SK-N-MC (cell line): ENCODE measurements at regions not wholly inside any gene's neighbourhood (a gene's known extent, or its start where the extent isn't known, plus 50 kb on each side); places are given as distances from the start of the nearest gene placed in this dataset.
"Not testable (repeated sequence)": the region's sequence is repeated elsewhere in the genome, so short reads cannot be mapped to it uniquely, and the experiment has no call there.

Source experiments
- DNase-seq: peaks from one replicate; pipeline ENCODE4 v3.0.0-alpha.2; 2011; ENCODE audit warnings: low read depth, low spot score
- H3K27ac ChIP-seq: fragments of 200-600 bp; sonication (generic); 2 replicates; pipeline ENCODE4 v1.5.1; 2016; ENCODE audit warnings: mixed run types
- H3K36me3 ChIP-seq: fragments of 200-600 bp; sonication (generic); 2 replicates; pipeline ENCODE4 v1.6.1; 2017; ENCODE audit warnings: antibody characterized with exemption, low read length, mixed read lengths; ENCODE audit not compliant: insufficient read depth
- H3K4me3 ChIP-seq: fragments of 200-600 bp; sonication (generic); 2 replicates; pipeline ENCODE4 v1.5.1; 2016
- H3K9ac ChIP-seq: fragments of 200-600 bp; sonication (generic); 2 replicates; pipeline ENCODE4 v1.8.0; 2017; ENCODE audit warnings: mixed run types, mixed read lengths; ENCODE audit not compliant: insufficient read length
- H3K9me3 ChIP-seq: fragments of 200-600 bp; sonication (generic); 2 replicates; pipeline ENCODE4 v1.6.1; 2017; ENCODE audit warnings: low read depth, mild to moderate bottlenecking, antibody characterized with exemption, low read length, moderate library complexity, mixed read lengths
- FOXP2 ChIP-seq: optimal IDR thresholded peaks from 2 replicates; pipeline ENCODE3; 2011; ENCODE audit warnings: mild to moderate bottlenecking, moderate library complexity; ENCODE audit not compliant: insufficient read depth; ENCODE audit errors: extremely low read length, control extremely low read depth
- POLR2AphosphoS5 ChIP-seq: IDR thresholded peaks from 2 replicates; pipeline ENCODE4 v1.6.1; 2012; ENCODE audit warnings: mild to moderate bottlenecking, low read depth, low read length, borderline replicate concordance

DNA sequence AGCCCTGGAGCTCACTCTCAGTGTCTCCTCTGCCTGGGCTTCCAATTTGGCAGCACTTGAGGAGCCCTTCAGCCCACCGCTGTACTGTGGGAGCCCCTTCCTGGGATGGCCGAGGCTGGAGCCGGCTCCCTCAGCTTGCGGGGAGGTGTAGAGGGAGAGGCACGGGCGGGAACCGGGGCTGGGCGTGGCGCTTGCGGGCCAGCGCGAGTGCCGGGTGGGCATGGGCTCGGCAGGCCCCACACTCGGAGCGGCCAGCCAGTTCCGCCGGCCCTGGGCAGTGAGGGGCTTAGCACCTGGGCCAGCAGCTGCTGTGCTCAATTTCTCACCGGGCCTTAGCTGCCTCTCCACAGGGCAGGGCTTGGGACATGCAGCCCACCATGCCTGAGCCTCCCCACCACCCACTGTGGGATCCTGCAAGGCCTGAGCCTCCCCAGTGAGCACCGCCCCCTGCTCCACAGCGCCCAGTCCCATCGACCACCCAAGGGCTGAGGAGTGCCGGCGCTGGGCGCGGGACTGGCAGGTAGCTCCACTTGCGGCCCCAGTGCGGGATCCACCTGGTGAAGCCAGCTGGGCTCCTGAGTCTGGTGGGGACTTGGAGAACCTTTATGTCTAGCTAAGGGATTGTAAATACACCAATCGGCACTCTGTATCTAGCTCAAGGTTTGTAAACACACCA, 65.1 kb upstream of the ROPN1B start:
- H3K9ac ChIP-seq, H3K4me3 ChIP-seq, H3K36me3 ChIP-seq: not testable (repeated sequence)

DNA sequence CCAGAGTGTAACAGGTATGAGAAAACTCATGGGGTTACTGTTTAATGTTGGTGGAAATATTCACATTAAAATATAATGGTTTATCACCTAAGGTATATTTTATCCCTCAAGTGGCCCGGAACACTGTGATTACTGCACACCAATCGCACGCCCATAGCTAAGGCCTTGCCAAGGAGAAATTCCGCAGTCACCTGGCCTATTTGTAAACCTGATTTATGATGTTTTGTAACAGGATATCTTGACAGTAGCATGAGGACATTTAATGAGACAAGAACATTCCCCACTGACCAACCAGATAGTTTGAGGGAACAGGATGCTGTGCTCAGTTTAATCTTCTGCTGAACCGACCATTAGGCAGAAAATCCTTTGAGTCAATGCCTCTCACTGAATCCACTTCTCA, 61.7 kb upstream of the ROPN1B start:
- H3K9ac ChIP-seq, H3K9me3 ChIP-seq, H3K27ac ChIP-seq, H3K36me3 ChIP-seq, H3K4me3 ChIP-seq, DNase-seq: not testable (repeated sequence)

More for the DNA sequence above, 65.1 kb upstream of the ROPN1B start:
- H3K9me3 ChIP-seq, H3K27ac ChIP-seq, DNase-seq: not testable (repeated sequence)

DNA sequence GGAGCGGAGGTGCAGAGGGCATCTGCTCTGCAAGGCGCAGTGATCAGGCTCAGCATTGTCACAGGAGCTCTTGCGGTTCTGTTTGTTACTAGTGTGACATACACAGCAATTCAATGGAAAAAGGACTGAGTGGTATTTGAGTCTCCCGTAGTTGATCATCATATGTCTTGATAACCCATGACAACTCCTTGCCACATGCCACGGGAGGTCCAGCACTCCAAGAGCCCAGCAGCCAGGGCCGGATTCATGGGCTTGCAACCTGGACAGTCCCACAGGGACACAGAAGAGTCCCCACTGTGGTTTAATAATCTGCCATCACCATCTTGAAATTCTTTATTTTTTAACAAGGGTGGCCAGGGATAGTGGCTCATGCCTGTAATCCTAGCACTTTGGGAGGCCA, 58.1 kb upstream of the ROPN1B start:
- H3K4me3 ChIP-seq, H3K27ac ChIP-seq, H3K9ac ChIP-seq, DNase-seq, H3K36me3 ChIP-seq, H3K9me3 ChIP-seq: not testable (repeated sequence)

DNA sequence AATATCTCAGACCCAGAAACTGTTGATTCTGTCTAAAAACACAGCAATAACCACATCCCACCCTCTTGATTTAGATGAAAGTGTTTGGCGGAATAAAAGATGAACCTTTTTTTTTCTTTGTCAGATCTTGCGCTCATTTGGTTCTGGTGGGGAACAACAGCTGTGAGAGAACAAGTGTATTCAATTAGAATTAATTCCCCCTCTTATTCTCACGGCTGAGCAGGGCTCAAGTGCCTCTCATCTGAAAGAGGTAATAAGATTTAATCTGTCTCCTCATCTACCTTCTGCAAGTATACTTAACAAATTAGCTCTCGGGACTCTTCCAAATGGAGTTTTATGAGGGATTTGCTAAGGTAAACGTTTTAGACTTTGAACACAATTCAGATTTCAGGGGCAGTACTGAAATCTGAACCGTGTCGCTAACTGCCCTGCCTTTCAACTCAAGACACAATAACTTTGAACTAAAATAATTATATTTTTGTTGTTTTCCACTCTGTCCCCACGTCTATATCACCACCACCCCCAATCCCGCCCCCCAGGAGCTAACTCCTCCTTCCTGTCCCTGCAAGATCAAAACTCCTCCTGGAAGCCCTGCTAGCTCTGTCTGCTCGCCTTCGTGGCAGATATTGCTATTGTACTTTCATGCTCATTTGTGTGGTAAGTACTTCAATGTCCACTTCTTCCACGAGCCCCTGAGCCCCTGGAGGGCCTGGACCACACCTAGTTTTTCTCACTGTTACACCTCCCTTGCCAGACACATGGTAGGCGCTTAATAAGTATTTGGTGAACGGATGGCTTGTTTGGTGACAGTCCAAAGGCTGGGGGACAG, 54.2 kb upstream of the ROPN1B start:
- Histone ChIP-seq H3K4me3 (peak overlapping the region; percentile 79), H3K9ac (peak overlapping the region; percentile 57)
- H3K27ac ChIP-seq, DNase-seq, H3K36me3 ChIP-seq, H3K9me3 ChIP-seq: not testable (repeated sequence)

DNA sequence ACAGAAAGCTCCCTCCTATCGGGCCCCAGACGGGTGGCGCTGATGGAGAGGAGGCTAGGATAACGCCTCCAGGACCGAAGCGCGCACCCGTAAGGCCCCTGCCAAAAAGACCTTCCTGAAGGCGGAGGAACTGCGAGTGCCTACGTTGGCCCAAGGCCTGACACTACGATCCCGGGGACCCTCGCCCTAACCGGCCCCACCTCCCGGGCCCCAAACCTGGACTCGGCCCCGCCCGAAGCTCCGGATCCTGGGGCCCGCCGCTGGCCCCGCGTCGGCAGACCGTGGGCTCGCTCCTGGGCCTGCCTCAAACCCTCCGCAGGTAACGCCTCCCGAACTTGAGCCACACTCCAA, 53.6 kb upstream of the ROPN1B start:
- H3K36me3 ChIP-seq, H3K9me3 ChIP-seq, DNase-seq, H3K27ac ChIP-seq: not testable (repeated sequence)
- Histone ChIP-seq H3K4me3 (peak overlapping the region; percentile 79), H3K9ac (peak overlapping the region; percentile 57)

DNA sequence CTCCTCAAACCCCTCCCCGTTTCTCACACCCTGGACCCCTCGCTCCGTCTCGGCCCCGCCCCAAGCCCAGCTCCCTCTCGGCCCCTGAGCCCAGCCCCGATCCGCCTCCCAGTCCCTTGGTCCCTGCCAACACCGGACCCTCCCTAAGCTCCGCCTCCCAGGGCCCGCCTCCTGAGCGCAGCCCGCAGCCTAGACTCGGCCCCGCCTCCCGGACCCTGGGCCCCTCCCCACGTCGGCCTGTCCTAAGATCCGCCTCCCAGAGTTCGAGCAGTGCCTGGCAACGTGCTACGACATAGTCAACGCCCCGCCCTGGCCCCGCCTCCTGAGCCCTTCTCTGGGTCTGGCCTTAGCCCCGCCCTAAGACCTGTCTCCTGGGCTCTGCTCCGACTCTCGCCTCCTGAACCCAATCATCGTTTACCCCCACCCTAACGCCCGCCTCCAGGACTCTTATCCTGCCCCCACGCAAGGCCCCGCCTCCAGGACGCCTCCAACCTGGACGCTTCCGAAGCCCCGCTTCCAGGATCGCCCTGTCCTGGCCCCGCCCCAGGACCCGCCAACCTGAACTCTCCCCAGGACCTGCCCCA, 53.1 kb upstream of the ROPN1B start:
- H3K9me3 ChIP-seq, H3K9ac ChIP-seq, H3K27ac ChIP-seq, H3K36me3 ChIP-seq: not testable (repeated sequence)
- peak; percentile 88 for DNase-seq
- peak overlapping the region; percentile 79 for H3K4me3 ChIP-seq

- Histone ChIP-seq H3K9me3 (no peaks in the 10 kb centered on the region), H3K9ac (peak overlapping the region; percentile 80), H3K27ac (no peak overlapping the region), H3K4me3 (peak overlapping the region; percentile 89), H3K36me3 (no peaks in the 10 kb centered on the region)
- peak; percentile 37 for DNase-seq
- TF ChIP-seq FOXP2 (no peak), POLR2AphosphoS5 (peak; percentile 59; the same call in 1 of the 2 replicates)
These were observed 52.5 kb upstream of the ROPN1B start for GRCh38 chr3:125916376-125916978.

DNA sequence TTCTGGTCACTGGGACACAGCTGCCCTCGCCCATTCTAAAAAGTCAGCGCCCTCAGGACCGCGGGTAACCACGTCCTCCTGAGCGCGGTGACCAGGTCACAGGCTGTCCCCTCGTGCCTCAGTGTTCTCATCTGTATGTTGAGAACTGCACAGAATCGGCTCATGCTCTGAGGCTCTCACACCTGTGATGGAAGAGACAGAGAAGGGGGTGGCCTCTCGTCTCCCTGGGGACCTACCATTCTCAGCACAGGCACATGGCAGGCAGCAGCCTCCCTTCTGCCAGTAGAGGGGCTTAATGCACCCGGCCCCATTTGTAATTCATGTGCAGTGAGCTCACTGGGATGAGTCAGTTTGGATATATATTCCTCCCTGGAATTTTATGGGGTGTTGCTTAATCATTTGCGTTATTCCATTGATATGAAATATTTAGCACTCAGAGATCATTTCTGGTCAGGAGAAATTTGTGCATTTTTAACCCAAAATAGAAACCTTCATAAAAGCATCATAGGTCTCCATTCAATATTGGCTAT, 51.9 kb upstream of the ROPN1B start:
- H3K36me3 ChIP-seq, DNase-seq, H3K27ac ChIP-seq: not testable (repeated sequence)

DNA sequence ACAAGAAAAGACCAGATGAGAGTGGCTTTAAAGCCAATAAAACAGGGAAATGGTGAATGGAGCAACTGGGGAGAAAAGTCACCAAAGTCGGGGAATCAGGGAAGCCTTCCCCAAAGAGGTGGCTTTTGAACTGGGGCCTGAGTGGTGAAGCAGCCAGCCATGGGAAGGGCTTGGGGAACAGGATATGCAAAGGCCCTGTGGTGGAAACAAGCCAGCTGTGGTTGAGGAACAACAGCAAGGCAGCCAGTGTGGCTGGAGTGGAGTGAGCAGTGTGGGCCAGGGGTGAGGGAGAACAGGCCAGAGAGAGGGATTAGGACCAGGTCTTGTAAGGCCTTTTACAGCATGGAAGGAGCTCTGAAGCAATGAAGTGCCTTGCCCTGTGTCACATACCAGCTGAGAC, 51.0 kb upstream of the ROPN1B start:
- not testable (repeated sequence) for H3K4me3 ChIP-seq, H3K9me3 ChIP-seq, H3K36me3 ChIP-seq, H3K27ac ChIP-seq, H3K9ac ChIP-seq, DNase-seq

More for the DNA sequence above, 51.9 kb upstream of the ROPN1B start:
- Histone ChIP-seq H3K4me3 (peak overlapping the region; percentile 89), H3K9ac (peak overlapping the region; percentile 80)
- H3K9me3 ChIP-seq = not testable (repeated sequence)

- not testable (repeated sequence) for H3K27ac ChIP-seq, H3K9me3 ChIP-seq, DNase-seq
These were observed 50.5 kb upstream of the ROPN1B start for GRCh38 chr3:125918451-125918850.

DNA sequence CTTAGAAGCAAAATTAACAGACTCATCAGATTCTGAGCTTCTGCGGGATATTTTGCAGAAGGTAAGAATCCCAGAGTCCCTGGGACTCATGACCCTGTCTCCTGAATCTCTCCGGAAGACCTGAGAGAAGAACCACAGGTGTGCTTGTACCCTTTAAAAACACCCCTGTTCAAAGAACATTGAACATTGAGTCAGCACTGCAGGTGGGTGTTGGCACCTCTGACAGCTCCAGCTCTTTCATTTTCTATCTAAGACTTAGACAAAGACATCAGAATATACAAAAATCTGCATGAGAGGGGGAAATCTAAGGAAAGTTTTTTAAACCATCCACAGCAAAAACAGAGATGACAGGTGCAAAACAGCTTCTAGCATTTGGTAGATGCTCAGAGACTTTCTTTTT, 50.1 kb upstream of the ROPN1B start:
- not testable (repeated sequence) for DNase-seq, H3K36me3 ChIP-seq, H3K27ac ChIP-seq, H3K9me3 ChIP-seq, H3K4me3 ChIP-seq, H3K9ac ChIP-seq

More at GRCh38 chr3:125918451-125918850, 50.5 kb upstream of the ROPN1B start:
- H3K4me3 ChIP-seq, H3K9ac ChIP-seq, H3K36me3 ChIP-seq: not testable (repeated sequence)
